Keratinocyte (primary cell): ENCODE measurements at regions not wholly inside any gene's neighbourhood (a gene's known extent, or its start where the extent isn't known, plus 50 kb on each side); places are given as distances from the start of the nearest gene placed in this dataset.

ENCODE experiments used
- DNase-seq: peaks from one replicate; pipeline ENCODE4 v3.0.0-alpha.2; 2011; ENCODE audit warnings: low read depth, missing footprints, low spot score
- FAIRE-seq: peaks from 2 replicates; lab custom pipeline; 2011; peaks lifted over from hg19 to GRCh38; lab: Jason Lieb, UNC
- H2AFZ ChIP-seq: 2 replicates; pipeline ENCODE4 v1.6.0; 2012; ENCODE audit warnings: low read length, control low read depth, inconsistent platforms; ENCODE audit not compliant: control insufficient read depth
- H3K27ac ChIP-seq: 2 replicates; pipeline ENCODE4 v1.5.1; 2011; ENCODE audit warnings: low read length; ENCODE audit not compliant: control insufficient read depth, insufficient read depth
- H3K27me3 ChIP-seq: 3 replicates; pipeline ENCODE4 v1.6.0; 2011; ENCODE audit warnings: low read length; ENCODE audit not compliant: control insufficient read depth, insufficient read depth; ENCODE audit errors: extremely low read depth
- H3K36me3 ChIP-seq, 2 experiments: 2 replicates in 1 of 2; 3 replicates in 1 of 2; pipeline ENCODE4 v1.5.1; 2011; ENCODE audit warnings: low read length in 2 of 2, mild to moderate bottlenecking in 1 of 2; ENCODE audit not compliant: control insufficient read depth in 2 of 2, insufficient read depth in 2 of 2; ENCODE audit errors: extremely low read depth in 1 of 2
- H3K4me1 ChIP-seq: 3 replicates; pipeline ENCODE4 v1.5.1; 2011; ENCODE audit warnings: low read length; ENCODE audit not compliant: control insufficient read depth, insufficient read depth; ENCODE audit errors: extremely low read depth
- H3K4me2 ChIP-seq: 3 replicates; pipeline ENCODE4 v1.6.0; 2011; ENCODE audit warnings: low read depth, low read length; ENCODE audit not compliant: control insufficient read depth, insufficient read depth; ENCODE audit errors: extremely low read depth
- H3K4me3 ChIP-seq, 3 experiments: fragments of 200-600 bp in 1 of 3; sonication (generic) in 1 of 3; 2 replicates in 2 of 3; 3 replicates in 1 of 3; pipeline ENCODE4 v1.5.1; 2011 to 2016; ENCODE audit warnings: low read length in 3 of 3, mild to moderate bottlenecking in 3 of 3, control low read depth in 2 of 3, inconsistent platforms in 1 of 3, low read depth in 1 of 3, mixed read lengths in 1 of 3, mixed run types in 1 of 3, moderate library complexity in 1 of 3; ENCODE audit not compliant: control insufficient read depth in 2 of 3, insufficient read depth in 2 of 3; ENCODE audit errors: extremely low read depth in 1 of 3
- H3K79me2 ChIP-seq: 2 replicates; pipeline ENCODE4 v1.6.0; 2012; ENCODE audit warnings: low read length; ENCODE audit not compliant: control insufficient read depth, insufficient read depth
- H3K9ac ChIP-seq: 3 replicates; pipeline ENCODE4 v1.6.0; 2011; ENCODE audit warnings: low read length; ENCODE audit not compliant: control insufficient read depth, insufficient read depth; ENCODE audit errors: extremely low read depth
- H3K9me1 ChIP-seq: 3 replicates; pipeline ENCODE4 v1.6.0; 2011; ENCODE audit warnings: low read length; ENCODE audit not compliant: control insufficient read depth, insufficient read depth; ENCODE audit errors: extremely low read depth
- H3K9me3 ChIP-seq: 2 replicates; pipeline ENCODE4 v1.5.1; 2012; ENCODE audit warnings: low read depth, low read length; ENCODE audit not compliant: control insufficient read depth
- H4K20me1 ChIP-seq: 3 replicates; pipeline ENCODE4 v1.6.0; 2011; ENCODE audit warnings: low read length; ENCODE audit not compliant: control insufficient read depth, insufficient read depth; ENCODE audit errors: extremely low read depth
- CTCF ChIP-seq, 3 experiments: IDR thresholded peaks in 1 of 3; conservative IDR thresholded peaks in 1 of 3; optimal IDR thresholded peaks in 1 of 3; 2 replicates in 2 of 3; 3 replicates in 1 of 3; pipeline versions ENCODE3 to v1.5.1; 2011; ENCODE audit warnings: low read length in 3 of 3, mild to moderate bottlenecking in 3 of 3, moderate library complexity in 2 of 3, control low read depth in 1 of 3, inconsistent platforms in 1 of 3; ENCODE audit not compliant: insufficient read depth in 2 of 3; ENCODE audit errors: extremely low read depth in 1 of 3
- EZH2 ChIP-seq: IDR thresholded peaks from one replicate; pipeline ENCODE4 v1.6.1; 2012; ENCODE audit warnings: inconsistent platforms, mild to moderate bottlenecking, low read length, moderate library complexity
- dilution Hi-C: fragments of 300-500 bp; cut with MboI; formaldehyde crosslinking; loops from one replicate; pipeline ENCODE4 v1.7.0; 2020; ENCODE audit warnings: low sequenced_read_pairs; ENCODE audit not compliant: extremely low pct_ligation_motif_present

- Histone ChIP-seq H2AFZ (no peak overlapping the region), H3K4me3 (no peak overlapping the region), H3K9me3 (no peaks in the 10 kb centered on the region), H3K4me2 (no peak overlapping the region), H3K9ac (no peak overlapping the region), H3K27me3 (no peaks in the 10 kb centered on the region), H4K20me1 (no peaks in the 10 kb centered on the region), H3K27ac (no peak overlapping the region), H3K4me1 (no peaks in the 10 kb centered on the region), H3K36me3 (no peaks in the 10 kb centered on the region), H3K79me2 (no peaks in the 10 kb centered on the region), H3K9me1 (no peaks in the 10 kb centered on the region)
- no peak for FAIRE-seq
- no peak for DNase-seq
- TF ChIP-seq EZH2 (no peak), CTCF (optimal IDR thresholded peaks at IDR 0.05 in 1 of 3, IDR thresholded peaks at IDR 0.05 in 1 of 3, conservative IDR thresholded peaks at IDR 0.05 in 1 of 3; ENCODE audit: extremely low read depth in 1 of 3, insufficient read depth in 2 of 3, low read length in 3 of 3) (no peak)
- dilution Hi-C loops = no loop called here
Measured at GRCh38 chr20:24042646-24043045, 54.1 kb upstream of the GGTLC1 start.

GRCh38 chr20:24040896-24041459 is 52.4 kb upstream of the GGTLC1 start:
- H3K9me3 ChIP-seq = no peaks in the 10 kb centered on the region
- no peaks in the 10 kb centered on the region for H4K20me1 ChIP-seq
- H3K4me2 ChIP-seq = no peak overlapping the region
- no peak overlapping the region for H2AFZ ChIP-seq
- no peaks in the 10 kb centered on the region for H3K9me1 ChIP-seq
- TF ChIP-seq EZH2 = no peak
- no peak for TF ChIP-seq CTCF (optimal IDR thresholded peaks at IDR 0.05 in 1 of 3, IDR thresholded peaks at IDR 0.05 in 1 of 3, conservative IDR thresholded peaks at IDR 0.05 in 1 of 3; ENCODE audit: extremely low read depth in 1 of 3, insufficient read depth in 2 of 3, low read length in 3 of 3)
- no peak overlapping the region for H3K9ac ChIP-seq
- no peaks in the 10 kb centered on the region for H3K4me1 ChIP-seq
- FAIRE-seq (no peak), DNase-seq (no peak)
- no peaks in the 10 kb centered on the region for H3K36me3 ChIP-seq
- H3K4me3 ChIP-seq = no peak overlapping the region
- no peaks in the 10 kb centered on the region for H3K79me2 ChIP-seq
- dilution Hi-C loops = no loop called here
- H3K27me3 ChIP-seq = no peaks in the 10 kb centered on the region
- no peak overlapping the region for H3K27ac ChIP-seq
